ENCODE measurements at regions not wholly inside any gene's neighbourhood (a gene's known extent, or its start where the extent isn't known, plus 50 kb on each side); places are given as distances from the start of the nearest gene placed in this dataset.

DNA sequence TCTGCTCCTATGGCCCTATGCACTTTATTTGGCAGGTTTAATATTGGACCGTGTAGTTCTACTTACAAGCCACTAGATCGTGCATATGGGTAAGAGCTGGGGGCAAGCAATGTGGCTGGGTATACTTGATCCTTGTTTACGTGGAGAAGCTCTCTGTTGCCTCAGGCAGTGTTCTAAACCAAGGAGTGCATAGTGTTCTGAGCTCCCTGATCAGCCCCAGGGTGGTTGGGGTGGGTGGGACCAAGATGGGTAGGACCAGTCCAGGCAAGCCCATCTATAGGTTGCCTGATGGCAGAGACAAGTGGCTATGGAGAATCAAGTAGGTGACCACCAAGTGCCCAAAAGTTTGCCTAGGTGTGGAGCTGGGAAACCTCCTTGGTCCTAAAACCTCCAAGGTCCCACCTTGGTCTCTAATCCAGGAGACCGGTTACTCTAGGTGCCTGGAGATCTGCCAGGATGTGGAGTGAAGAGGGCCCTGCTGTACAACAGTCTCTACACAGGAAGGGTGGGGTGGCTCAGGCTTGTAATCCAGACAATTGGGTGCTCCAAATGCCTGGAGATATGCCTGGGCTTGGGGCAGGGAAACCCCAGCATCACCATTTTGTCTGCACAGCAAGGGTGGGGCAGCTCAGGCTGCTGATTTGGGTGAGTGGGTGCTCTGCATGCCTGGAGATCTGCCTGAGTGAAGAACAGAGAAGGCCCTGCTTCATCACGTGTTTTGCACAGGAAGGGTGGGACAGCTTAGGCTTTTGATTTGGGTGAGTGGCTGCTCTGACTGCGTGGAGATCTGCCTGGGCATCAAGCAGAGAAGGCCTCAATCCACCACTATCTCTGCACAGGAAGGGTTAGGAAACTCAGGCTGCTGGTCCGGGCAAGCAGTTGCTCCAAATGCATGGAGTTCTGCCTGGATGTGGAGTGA lies 659.8 kb downstream of the TLE4 start:
- no peaks in the 10 kb centered on the region for H3K36me3 ChIP-seq
- H3K4me2 ChIP-seq = peak overlapping the region in 3 of 11 experiments; percentile 3 to 12 (median 4); a peak in 3 of 22 replicates
- H4K20me1 ChIP-seq = no peaks in the 10 kb centered on the region
- no peak overlapping the region for H3K27ac ChIP-seq
- H3K4me3 ChIP-seq = no peak overlapping the region
- H3K9me3 ChIP-seq (replicated peaks in 1 of 11) = peaks cover 0 to 16% (median 0%) of the 10 kb centered on the region in 11 experiments; a peak in 8 of 22 replicates
- no peak for TF ChIP-seq Cebpa-rat (IDR thresholded peaks at IDR 0.05)
- H3K9ac ChIP-seq = no peak overlapping the region
- H3K4me1 ChIP-seq = peaks cover 0 to 5% (median 0%) of the 10 kb centered on the region in 10 experiments; a peak in 3 of 20 replicates
- H3K27me3 ChIP-seq = no peaks in the 10 kb centered on the region

- no peak overlapping the region for H3K9ac ChIP-seq
Observed at GRCh38 chr9:80223897-80224296, 652.1 kb downstream of the TLE4 start.

DNA sequence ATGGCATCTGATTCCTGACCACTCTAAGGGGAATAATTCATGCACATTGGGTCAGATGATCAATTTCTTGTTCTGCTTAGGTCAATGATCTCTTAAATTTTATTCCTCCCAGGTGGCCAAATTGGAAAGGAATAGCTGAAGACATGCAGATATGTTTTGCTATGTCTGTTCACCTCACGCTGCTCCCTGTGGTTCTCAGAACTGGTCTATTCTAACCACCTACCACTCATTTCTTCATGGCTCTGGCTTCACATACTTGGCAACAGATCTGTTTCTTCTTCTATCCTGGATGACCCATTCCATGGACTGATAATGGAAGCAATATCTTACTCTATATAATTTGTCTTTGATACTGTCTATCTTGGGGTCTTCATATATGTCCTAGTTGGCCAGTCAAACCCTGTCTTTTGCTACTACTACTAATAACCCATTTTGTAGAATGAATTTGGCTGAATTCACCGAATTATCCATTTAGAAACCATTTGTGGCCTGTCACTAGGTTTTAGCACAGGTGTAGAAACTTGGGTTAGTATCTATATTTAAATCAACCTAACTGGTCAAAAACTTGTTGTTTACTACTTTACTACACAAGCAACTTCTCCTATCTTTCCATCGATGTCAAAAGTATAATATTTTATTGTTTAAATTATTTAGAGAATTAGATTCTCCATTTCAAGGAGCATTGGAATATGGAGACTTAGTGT lies 650.9 kb downstream of the TLE4 start:
- H3K9ac ChIP-seq = no peak overlapping the region
- H3K4me1 ChIP-seq = no peaks in the 10 kb centered on the region
- H4K20me1 ChIP-seq = no peaks in the 10 kb centered on the region
- no peaks in the 10 kb centered on the region for H3K36me3 ChIP-seq
- no peaks in the 10 kb centered on the region for H3K27me3 ChIP-seq
- H3K9me3 ChIP-seq (replicated peaks in 1 of 11) = no peaks in the 10 kb centered on the region
- H3K4me2 ChIP-seq = no peak overlapping the region
- no peak overlapping the region for H3K27ac ChIP-seq
- no peak overlapping the region for H3K4me3 ChIP-seq
- TF ChIP-seq Cebpa-rat (IDR thresholded peaks at IDR 0.05) = no peak

More at GRCh38 chr9:80223897-80224296, 652.1 kb downstream of the TLE4 start:
- Histone ChIP-seq H3K4me3 (no peak overlapping the region), H3K27ac (no peak overlapping the region), H3K27me3 (no peaks in the 10 kb centered on the region), H3K9me3 (replicated peaks in 1 of 11) (no peaks in the 10 kb centered on the region), H3K36me3 (no peaks in the 10 kb centered on the region), H3K4me2 (no peak overlapping the region), H4K20me1 (no peaks in the 10 kb centered on the region), H3K4me1 (no peaks in the 10 kb centered on the region)
- TF ChIP-seq Cebpa-rat (IDR thresholded peaks at IDR 0.05) = no peak

- no peak overlapping the region for H3K9ac ChIP-seq
- H3K27me3 ChIP-seq = no peaks in the 10 kb centered on the region
- H3K4me2 ChIP-seq = no peak overlapping the region
- no peak overlapping the region for H3K27ac ChIP-seq
- no peak for TF ChIP-seq Cebpa-rat (IDR thresholded peaks at IDR 0.05)
- no peaks in the 10 kb centered on the region for H3K4me1 ChIP-seq
- H4K20me1 ChIP-seq = no peaks in the 10 kb centered on the region
- no peak overlapping the region for H3K4me3 ChIP-seq
- H3K9me3 ChIP-seq (replicated peaks in 1 of 11) = peaks cover 4 to 7% (median 5%) of the 10 kb centered on the region in 11 experiments
- H3K36me3 ChIP-seq = no peaks in the 10 kb centered on the region
Observed at GRCh38 chr9:80218328-80218727, 646.6 kb downstream of the TLE4 start.

- Histone ChIP-seq H3K27ac (no peak overlapping the region), H3K36me3 (no peaks in the 10 kb centered on the region), H3K9ac (no peak overlapping the region), H3K4me3 (no peak overlapping the region), H3K4me2 (no peak overlapping the region), H3K4me1 (no peaks in the 10 kb centered on the region), H3K9me3 (replicated peaks in 1 of 11) (peaks cover 33 to 44% (median 39%) of the 10 kb centered on the region in 11 experiments), H4K20me1 (no peaks in the 10 kb centered on the region), H3K27me3 (no peaks in the 10 kb centered on the region)
- no peak for TF ChIP-seq Cebpa-rat (IDR thresholded peaks at IDR 0.05)
Observed at GRCh38 chr9:80213613-80214012, 641.8 kb downstream of the TLE4 start.

GRCh38 chr9:80208696-80209095 lies 636.9 kb downstream of the TLE4 start:
- H4K20me1 ChIP-seq = no peaks in the 10 kb centered on the region
- H3K4me1 ChIP-seq = no peaks in the 10 kb centered on the region
- H3K27me3 ChIP-seq = no peaks in the 10 kb centered on the region
- no peaks in the 10 kb centered on the region for H3K36me3 ChIP-seq
- H3K27ac ChIP-seq = no peak overlapping the region
- no peak for TF ChIP-seq Cebpa-rat (IDR thresholded peaks at IDR 0.05)
- peaks cover 31 to 42% (median 38%) of the 10 kb centered on the region in 11 experiments for H3K9me3 ChIP-seq (replicated peaks in 1 of 11)
- H3K4me2 ChIP-seq = no peak overlapping the region
- no peak overlapping the region for H3K4me3 ChIP-seq
- H3K9ac ChIP-seq = no peak overlapping the region

- no peak overlapping the region for H3K27ac ChIP-seq
- no peak overlapping the region for H3K4me3 ChIP-seq
- no peaks in the 10 kb centered on the region for H3K4me1 ChIP-seq
- H3K36me3 ChIP-seq = no peaks in the 10 kb centered on the region
- no peak overlapping the region for H3K9ac ChIP-seq
- H4K20me1 ChIP-seq = no peaks in the 10 kb centered on the region
- H3K4me2 ChIP-seq = no peak overlapping the region
- H3K27me3 ChIP-seq = no peaks in the 10 kb centered on the region
- peaks cover 0 to 4% (median 0%) of the 10 kb centered on the region in 11 experiments; a peak in 2 of 22 replicates for H3K9me3 ChIP-seq (replicated peaks in 1 of 11)
- TF ChIP-seq Cebpa-rat (IDR thresholded peaks at IDR 0.05) = no peak
Observed at GRCh38 chr9:80204054-80204453, 632.3 kb downstream of the TLE4 start.

GRCh38 chr9:80197661-80198060 lies 625.9 kb downstream of the TLE4 start:
- H3K4me2 ChIP-seq = no peak overlapping the region
- no peak for TF ChIP-seq Cebpa-rat (IDR thresholded peaks at IDR 0.05)
- no peak overlapping the region for H3K27ac ChIP-seq
- H3K4me3 ChIP-seq = no peak overlapping the region; a peak in 1 of 20 replicates
- no peaks in the 10 kb centered on the region for H4K20me1 ChIP-seq
- H3K9ac ChIP-seq = no peak overlapping the region
- no peaks in the 10 kb centered on the region for H3K36me3 ChIP-seq
- peaks cover 0 to 4% (median 0%) of the 10 kb centered on the region in 11 experiments; a peak in 1 of 22 replicates for H3K9me3 ChIP-seq (replicated peaks in 1 of 11)
- H3K4me1 ChIP-seq = no peaks in the 10 kb centered on the region
- no peaks in the 10 kb centered on the region for H3K27me3 ChIP-seq

DNA sequence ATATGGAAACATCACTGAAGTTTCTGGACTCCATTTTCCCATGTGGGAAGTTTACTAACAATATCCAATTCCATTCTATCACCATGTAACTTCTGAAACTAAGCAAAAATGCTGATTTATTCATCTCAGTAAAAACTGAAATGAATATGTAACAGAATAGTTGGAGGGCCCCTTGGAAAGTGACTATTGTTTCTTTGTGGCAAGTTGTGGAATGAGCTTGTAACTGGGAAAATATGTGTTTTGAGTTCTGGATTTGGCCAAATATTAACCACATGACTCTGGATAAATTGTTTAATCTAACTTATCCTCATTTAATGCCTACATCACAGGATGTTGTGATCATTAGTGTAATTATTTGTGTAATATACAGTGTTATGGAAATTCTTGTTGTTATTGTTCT lies 619.3 kb downstream of the TLE4 start:
- Histone ChIP-seq H3K36me3 (no peaks in the 10 kb centered on the region), H3K4me2 (no peak overlapping the region), H3K27ac (no peak overlapping the region), H3K9me3 (replicated peaks in 1 of 11) (peaks cover 0 to 8% (median 0%) of the 10 kb centered on the region in 11 experiments; a peak in 1 of 22 replicates), H3K27me3 (no peaks in the 10 kb centered on the region), H3K9ac (no peak overlapping the region), H3K4me1 (peaks cover 0 to 4% (median 0%) of the 10 kb centered on the region in 10 experiments; a peak in 3 of 20 replicates), H3K4me3 (no peak overlapping the region), H4K20me1 (no peaks in the 10 kb centered on the region)
- TF ChIP-seq Cebpa-rat (IDR thresholded peaks at IDR 0.05) = no peak

Data from BLaER1 treated with 17β-estradiol and CSF1 and Interleukin-3, amounts not matched to agents 10 nM and 100 nM (cell line).